HG02623 (cell line): ENCODE measurements at regions not wholly inside any gene's neighbourhood (a gene's known extent, or its start where the extent isn't known, plus 50 kb on each side); places are given as distances from the start of the nearest gene placed in this dataset.
A peak's percentile ranks its signal among the peaks of the same experiment; 100 is the strongest.

ENCODE experiments used
- ATAC-seq: cut with Tn5 transposase; IDR thresholded peaks from one replicate; pipeline ENCODE4 v1.9.1; 2021; ENCODE audit warnings: moderate library complexity; ENCODE audit not compliant: unreplicated experiment

DNA sequence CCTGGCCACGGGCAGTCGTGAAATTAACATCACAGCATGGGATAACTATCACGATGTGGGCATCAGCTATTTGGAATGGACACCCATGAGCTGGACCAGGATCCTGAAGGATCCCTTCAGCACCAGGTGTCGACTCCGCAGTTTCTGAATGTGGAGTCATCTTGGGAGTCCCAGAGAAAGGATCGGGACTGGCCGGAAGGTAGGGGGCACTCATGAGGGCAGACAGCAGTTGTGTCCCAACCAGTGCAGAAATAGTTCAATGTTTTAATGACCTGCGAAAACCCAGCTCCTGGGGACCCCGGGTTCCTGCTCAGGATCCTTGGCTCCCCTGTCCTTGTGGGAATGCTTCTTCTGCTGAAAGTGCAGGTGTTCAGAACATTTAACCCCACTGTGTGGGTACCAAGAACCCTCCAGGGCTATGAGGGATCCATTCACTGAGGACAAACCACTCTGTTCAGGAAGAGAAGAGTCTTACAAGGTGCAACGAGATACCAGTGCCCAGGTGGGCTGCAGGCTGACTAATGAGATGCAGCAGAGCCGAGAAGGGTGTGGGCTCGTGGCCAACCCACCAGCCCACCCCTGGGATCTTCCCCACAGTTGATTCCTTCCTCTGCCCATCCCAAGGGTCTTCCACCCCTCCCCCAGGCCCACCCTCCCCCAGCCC, 154.8 kb downstream of the SALL1 start:
- no peak for ATAC-seq

DNA sequence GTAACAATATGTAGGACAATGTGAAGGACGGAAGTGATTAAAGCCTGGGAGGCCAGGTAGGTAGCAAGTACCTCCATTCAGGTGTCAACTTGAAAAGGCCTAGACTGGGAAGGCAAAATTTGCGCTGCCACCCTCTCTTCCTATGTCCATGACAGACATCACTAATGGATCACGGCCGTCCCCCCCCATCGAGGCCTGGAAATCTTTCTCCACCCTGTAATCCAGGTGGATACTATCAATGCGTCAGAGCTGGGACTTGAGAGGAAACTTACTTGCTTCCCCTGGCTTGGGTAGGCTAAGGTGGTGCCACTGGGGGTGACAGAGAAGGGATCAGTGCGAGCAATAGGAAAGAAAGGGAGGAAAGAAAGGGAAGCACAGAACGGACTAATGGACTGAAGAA, 156.1 kb downstream of the SALL1 start:
- ATAC-seq, result no peak

GRCh38 chr16:50992350-50993032, 158.6 kb downstream of the SALL1 start:
- ATAC-seq, result no peak

- ATAC-seq, result no peak
Measured at GRCh38 chr16:50991436-50991835, 159.6 kb downstream of the SALL1 start.

DNA sequence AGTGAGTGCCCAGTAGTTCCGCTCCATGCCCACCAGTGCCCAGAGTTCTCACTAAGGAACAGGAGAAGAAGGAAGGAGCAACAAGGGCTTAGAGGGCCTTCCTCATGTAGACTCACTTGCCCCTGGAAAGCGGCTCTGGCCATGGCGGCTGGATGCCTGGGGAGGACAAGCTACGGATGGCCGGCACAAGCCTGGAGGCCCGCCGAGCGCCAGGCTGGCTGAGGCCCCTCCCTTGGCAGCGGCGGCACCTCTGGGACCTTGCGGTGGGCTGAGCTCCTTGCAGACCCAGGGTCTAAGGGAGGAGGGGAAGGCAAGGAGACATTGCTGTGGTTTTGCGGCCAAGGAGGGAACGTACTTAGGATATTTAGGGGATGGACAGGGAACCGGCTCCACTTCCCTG, 160.1 kb downstream of the SALL1 start:
- no peak for ATAC-seq

DNA sequence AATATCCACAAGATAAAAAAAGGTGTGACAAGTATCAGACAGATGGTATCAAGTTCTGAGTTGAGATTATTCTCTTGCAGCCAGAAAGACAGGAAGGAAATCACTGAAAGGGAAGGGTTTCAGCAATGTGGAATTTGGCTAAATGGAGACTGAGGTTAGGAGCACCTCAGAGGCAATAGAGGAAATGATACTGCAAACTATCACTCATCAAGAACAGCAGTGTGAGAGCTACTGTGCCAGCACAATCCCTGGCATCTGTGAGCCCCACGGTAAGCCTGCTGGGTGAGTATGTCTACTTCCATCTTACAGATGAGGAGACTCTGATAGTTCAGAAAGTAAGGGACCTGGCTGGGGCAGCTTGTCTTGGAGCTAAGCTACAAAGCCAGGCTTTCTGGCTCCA, 162.0 kb downstream of the SALL1 start:
- ATAC-seq, result no peak

DNA sequence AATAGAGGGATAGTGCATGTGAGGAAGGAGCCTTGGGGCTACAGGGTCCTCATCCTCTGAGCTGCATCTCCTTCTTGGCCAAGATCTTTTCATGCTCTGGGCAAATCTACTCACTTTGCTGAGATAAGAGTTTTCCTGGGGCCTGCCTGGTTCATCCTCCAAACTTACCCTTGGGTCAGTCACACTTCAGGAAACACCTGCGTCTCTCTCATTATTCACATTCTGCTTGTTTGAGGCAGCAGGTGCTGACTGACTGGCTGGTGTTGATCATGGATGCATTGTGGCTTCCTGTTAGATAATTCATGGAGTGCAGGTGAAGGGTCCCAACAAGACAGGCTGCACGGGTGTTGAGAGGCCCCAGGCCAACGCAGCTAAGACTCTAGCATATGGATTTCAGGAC, 162.6 kb downstream of the SALL1 start:
- ATAC-seq, result no peak

- no peak for ATAC-seq
Measured at GRCh38 chr16:50986453-50986852, 164.6 kb downstream of the SALL1 start.

DNA sequence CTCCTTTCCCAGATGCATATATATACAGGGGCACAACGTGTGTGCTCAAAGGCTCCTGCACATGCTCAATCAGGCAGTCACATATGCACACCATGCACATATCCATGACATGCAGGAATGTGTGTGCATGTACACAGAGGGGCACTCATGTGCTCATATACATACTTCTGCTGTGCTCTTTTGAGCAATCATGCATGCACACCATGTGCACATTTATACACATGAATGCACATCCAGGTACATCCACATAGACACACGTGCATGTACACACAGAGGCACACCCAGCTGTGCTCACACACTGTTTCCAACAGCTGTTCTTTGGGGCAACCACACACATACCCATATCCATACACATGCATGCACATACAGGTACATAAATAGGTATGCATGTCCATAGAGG, 165.3 kb downstream of the SALL1 start:
- ATAC-seq, result no peak

DNA sequence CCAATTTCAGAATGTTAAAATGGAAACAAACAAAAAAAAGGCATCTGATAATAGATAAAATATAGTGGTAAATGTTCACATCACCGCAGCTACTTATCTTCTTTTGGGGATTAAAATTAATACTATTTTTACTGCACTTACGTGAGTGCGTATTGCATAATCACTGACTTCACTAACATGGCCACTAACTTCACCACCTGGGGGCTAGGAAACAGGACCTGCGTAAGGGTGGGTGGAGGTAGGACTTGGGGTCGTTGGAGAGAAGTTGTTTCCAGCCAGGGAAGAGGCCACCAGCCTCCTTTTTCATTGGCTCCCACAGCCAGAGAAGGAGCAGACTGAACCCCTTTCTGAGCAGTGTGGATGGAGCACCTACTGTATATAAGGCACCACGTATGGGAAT, 166.4 kb downstream of the SALL1 start:
- ATAC-seq, result no peak

GRCh38 chr16:50982808-50983207, 168.3 kb downstream of the SALL1 start:
- ATAC-seq, result no peak

- no peak for ATAC-seq
Measured at GRCh38 chr16:50981951-50982350, 169.1 kb downstream of the SALL1 start.

DNA sequence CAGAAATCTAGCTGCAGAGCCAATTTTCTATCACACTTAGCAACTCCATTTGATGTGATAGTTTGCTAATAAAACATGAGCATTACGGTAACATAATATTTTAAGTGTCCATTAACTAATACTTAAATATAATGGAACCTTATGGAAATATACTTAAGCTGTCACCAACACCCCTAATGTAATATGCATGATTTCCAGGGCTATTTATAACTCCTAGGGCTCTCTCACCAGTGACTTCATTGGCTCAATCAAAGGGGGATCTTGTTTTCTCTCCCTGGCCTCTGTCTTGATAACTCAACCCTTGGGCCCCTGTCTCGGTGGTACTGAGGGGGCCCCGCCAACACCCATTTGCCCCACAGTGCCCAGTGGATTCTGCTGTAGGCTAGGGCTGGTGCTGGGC, 170.4 kb downstream of the SALL1 start:
- no peak for ATAC-seq

GRCh38 chr16:50979806-50980620, 171.1 kb downstream of the SALL1 start:
- ATAC-seq, result no peak

- ATAC-seq, result no peak
Measured at GRCh38 chr16:50977138-50977537, 173.9 kb downstream of the SALL1 start.

DNA sequence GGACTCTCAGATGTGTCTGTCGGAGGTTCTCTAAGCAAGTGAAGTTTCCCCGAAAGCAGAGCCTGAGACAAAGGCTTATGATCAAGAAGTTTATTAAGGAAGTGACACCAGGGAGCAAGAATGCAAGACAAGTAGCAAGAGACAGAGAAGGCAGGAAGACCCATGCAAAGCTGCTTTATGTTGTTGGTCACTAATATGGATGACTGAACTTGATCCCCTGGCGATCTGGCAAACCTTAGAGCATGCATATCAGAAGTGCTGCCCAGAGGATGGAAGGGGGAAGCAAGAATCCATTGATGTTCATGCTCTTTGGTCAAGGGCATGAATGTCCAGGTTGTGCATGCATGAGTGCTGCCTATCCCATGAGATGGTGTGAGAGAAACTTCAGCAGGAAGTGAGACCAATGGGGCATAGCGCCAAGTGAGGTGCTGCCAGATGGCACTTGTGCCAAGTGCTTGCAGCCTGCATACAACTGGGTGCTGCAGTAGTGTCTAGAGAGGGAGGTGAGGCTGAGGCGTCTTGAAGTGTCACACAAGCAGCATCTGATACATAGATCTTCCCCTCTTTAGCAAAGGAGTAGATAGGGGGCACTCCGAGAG, 176.5 kb downstream of the SALL1 start:
- ATAC-seq, result no peak

DNA sequence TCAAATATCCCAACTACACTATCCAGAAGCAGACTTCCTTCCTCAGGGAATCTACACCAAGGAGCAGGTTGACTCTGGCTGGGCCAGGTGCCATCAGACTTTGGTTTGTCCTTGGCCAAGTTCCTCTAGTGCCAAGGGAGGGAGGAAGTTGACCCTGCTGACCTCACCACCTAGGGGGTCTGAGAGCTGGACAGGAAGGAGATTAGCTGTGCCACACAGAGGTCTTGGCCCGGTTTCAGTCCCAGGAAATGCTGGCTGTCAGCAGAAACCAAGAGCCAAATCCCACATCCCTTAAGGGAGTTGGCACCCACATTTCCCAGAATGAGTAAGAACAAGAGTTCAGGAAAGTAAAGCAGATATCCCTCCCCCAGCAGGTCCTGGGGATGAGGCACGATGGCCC, 178.2 kb downstream of the SALL1 start:
- ATAC-seq, result no peak

GRCh38 chr16:50970281-50970680, 180.8 kb downstream of the SALL1 start:
- no peak for ATAC-seq

- peak; percentile 63 for ATAC-seq
Measured at GRCh38 chr16:50967827-50968612, 183.1 kb downstream of the SALL1 start.

- ATAC-seq, result no peak
Measured at GRCh38 chr16:50964491-50964890, 186.6 kb downstream of the SALL1 start.

- ATAC-seq, result no peak
Measured at GRCh38 chr16:50961952-50962351, 189.1 kb downstream of the SALL1 start.
